ENCODE measurements at regions not wholly inside any gene's neighbourhood (a gene's known extent, or its start where the extent isn't known, plus 50 kb on each side); places are given as distances from the start of the nearest gene placed in this dataset.

DNA sequence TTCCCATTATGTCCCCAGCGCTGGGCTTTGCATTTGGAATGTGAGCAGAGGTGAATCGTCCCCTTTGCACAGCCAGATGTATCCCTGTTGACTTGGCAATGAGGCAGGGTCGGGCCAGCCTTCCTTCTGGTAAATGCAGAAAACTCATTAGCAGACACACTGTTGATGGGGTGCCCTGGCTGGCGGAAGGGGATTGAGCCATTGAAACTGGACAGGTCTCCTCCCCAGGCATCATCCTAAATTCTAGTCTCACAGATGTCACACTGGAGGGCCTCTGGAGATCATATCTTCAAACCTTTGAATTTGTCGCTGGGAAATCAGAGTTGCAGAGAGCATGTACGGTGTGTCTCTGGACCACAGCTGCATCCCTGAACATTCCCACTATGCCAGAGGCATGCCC lies 219.5 kb upstream of the TSHZ3 start:
- POLR2A ChIA-PET (ENCODE audit: low non-redundant PET) = no interaction called here
- TF ChIP-seq, protein P1, sequence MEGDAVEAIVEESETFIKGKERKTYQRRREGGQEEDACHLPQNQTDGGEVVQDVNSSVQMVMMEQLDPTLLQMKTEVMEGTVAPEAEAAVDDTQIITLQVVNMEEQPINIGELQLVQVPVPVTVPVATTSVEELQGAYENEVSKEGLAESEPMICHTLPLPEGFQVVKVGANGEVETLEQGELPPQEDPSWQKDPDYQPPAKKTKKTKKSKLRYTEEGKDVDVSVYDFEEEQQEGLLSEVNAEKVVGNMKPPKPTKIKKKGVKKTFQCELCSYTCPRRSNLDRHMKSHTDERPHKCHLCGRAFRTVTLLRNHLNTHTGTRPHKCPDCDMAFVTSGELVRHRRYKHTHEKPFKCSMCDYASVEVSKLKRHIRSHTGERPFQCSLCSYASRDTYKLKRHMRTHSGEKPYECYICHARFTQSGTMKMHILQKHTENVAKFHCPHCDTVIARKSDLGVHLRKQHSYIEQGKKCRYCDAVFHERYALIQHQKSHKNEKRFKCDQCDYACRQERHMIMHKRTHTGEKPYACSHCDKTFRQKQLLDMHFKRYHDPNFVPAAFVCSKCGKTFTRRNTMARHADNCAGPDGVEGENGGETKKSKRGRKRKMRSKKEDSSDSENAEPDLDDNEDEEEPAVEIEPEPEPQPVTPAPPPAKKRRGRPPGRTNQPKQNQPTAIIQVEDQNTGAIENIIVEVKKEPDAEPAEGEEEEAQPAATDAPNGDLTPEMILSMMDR (conservative IDR thresholded peaks at IDR 0.05; ENCODE audit: low read depth) = no peak
- H3K27ac ChIP-seq = no peak overlapping the region
- CTCF ChIA-PET = no interaction called here
- no peak for DNase-seq (ENCODE audit: low spot score)

GRCh38 chr19:31570718-31571117 lies 221.5 kb upstream of the TSHZ3 start:
- TF ChIP-seq, protein P1 (conservative IDR thresholded peaks at IDR 0.05; ENCODE audit: low read depth) = no peak
- H3K27ac ChIP-seq = no peak overlapping the region
- POLR2A ChIA-PET (ENCODE audit: low non-redundant PET) = no interaction called here
- DNase-seq (ENCODE audit: low spot score) = no peak
- CTCF ChIA-PET = interaction anchor here (0.6 kb wide), 1 partner anchor 118 kb away, joined by 3 read pairs; no protein-coding TSS in a partner anchor

DNA sequence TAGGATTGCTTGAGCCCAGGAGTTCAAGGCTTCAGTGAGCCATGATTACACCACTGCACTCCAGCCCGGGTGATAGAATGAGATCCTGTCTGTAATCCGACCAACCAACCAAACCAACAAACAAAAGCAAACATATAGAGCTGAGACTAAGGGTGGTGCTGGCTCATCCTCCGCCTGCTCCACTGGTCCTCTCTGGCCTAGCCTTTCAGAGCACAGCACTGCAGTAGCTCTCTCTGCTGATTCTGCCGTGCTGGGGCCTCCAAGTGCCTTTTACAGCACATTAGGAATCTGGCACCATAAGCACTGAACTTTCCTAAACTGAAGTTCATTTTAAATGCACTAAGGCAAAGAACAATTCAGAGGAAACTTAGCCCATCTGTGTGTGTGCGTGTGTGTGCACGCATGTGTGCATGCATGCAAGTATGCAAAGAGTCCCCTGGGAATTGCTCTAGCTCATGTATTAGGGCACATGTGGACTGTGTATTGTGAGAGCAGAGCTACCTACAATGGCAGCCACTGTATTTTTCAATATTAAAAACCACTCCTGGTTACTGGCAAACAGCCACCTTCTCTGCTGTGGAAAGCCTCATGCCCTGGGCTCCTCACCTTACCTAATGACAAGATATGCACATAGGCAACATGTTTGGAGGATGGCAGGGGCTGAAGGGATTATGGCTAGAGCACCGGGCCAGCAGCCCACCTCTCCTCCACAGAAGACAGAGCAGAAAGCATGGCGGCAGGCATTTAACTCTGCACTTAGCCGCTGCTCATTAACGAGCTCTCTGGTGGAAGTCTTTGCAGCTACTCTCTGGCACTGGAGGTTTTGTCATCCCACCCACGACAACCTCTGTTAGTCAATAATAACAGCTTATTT lies 223.1 kb upstream of the TSHZ3 start:
- H3K27ac ChIP-seq = no peak overlapping the region
- ChIA-PET CTCF (no interaction called here), POLR2A (ENCODE audit: low non-redundant PET) (no interaction called here)
- no peak for DNase-seq (ENCODE audit: low spot score)
- TF ChIP-seq, protein P1 (conservative IDR thresholded peaks at IDR 0.05; ENCODE audit: low read depth) = no peak

DNA sequence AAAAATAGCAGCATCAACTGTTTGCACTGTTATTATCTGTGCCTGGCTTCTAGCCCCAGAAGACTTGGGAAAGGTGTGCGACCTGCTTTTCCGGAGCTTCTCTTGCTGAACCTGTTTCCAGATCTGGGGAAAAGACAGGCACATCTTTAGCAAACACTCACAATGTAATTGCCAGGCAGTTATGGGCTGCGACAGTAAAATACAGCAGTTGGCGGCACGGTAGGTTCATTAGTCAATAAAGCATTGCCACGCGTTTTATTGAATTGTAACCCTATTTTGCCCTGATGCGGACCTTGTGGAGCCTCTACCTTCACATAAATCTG lies 223.7 kb upstream of the TSHZ3 start:
- DNase-seq (ENCODE audit: low spot score) = no peak
- ChIA-PET POLR2A (ENCODE audit: low non-redundant PET) (no interaction called here), CTCF (no interaction called here)
- no peak overlapping the region for H3K27ac ChIP-seq
- TF ChIP-seq, protein P1 (conservative IDR thresholded peaks at IDR 0.05; ENCODE audit: low read depth) = no peak

DNA sequence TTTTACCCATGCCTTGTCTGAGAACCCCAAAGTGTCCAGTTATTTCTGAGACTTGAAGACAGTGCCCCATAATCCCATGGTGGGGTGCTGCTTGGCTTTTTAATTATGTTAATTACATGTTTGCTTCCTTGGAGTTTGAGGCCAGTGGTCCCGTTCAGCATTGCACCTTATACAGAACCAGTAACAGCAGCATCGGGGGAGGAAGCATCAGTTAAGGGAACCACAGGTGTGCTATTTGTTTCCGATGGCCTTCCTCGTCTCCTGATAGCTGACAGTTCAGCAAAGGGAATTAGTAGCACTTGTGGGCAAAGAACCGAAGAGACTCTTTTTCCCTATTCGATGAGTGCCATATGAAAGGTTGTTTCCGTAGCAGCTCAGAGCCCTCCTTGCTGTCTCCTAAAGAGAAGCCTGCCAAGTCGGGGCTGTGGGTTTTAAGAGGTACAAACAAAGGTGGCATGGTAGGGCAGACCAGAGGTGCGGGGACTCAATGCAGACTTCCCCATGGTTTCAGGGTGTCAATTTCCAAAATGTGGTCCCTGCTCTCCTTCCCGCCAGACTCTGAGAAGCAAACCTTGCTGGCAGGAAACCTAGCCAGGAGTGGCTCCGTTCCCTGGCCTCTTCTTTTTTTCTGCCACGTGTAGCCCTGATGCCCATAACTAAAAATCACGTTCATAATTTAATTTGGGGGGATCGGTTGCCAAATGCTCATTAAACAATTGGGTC lies 225.2 kb upstream of the TSHZ3 start:
- DNase-seq (ENCODE audit: low spot score) = no peak
- POLR2A ChIA-PET (ENCODE audit: low non-redundant PET) = no interaction called here
- H3K27ac ChIP-seq = no peak overlapping the region
- TF ChIP-seq, protein P1 (conservative IDR thresholded peaks at IDR 0.05; ENCODE audit: low read depth) = no peak
- CTCF ChIA-PET = interaction anchor here (0.5 kb wide), 1 partner anchor 117 kb away, joined by 4 read pairs; no protein-coding TSS in a partner anchor

DNA sequence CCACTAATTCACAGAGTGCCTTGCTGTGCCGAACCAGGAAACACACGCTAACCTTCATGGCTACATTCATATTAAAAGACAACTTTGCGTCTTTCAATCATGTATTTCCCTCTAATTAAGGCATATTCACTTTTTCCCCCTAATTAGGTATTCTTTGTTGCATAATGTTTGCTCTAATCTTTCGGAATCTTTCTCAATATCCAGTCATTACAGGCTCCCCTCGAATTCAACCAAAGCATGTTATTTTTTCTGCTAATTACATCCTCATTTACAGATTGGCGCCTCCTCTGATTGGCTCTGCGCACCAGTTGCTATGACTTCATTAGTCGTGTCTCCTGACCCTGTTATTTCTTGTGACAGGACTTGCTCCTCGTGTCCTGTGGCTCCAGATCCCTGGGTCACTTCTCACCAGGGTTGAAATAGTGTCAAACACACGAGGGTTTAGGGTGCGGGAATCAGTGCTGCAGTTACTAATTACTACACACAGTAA lies 226.7 kb upstream of the TSHZ3 start:
- TF ChIP-seq, protein P1 (conservative IDR thresholded peaks at IDR 0.05; ENCODE audit: low read depth) = no peak
- no peak for DNase-seq (ENCODE audit: low spot score)
- H3K27ac ChIP-seq = no peak overlapping the region
- POLR2A ChIA-PET (ENCODE audit: low non-redundant PET) = no interaction called here
- CTCF ChIA-PET = interaction anchor here (0.7 kb wide), 1 partner anchor 882 kb away, joined by 3 read pairs; no protein-coding TSS in a partner anchor
